ENCODE measurements at regions not wholly inside any gene's neighbourhood (a gene's known extent, or its start where the extent isn't known, plus 50 kb on each side); places are given as distances from the start of the nearest gene placed in this dataset.
"Not testable (repeated sequence)": the region's sequence is repeated elsewhere in the genome, so short reads cannot be mapped to it uniquely, and the experiment has no call there.

DNA sequence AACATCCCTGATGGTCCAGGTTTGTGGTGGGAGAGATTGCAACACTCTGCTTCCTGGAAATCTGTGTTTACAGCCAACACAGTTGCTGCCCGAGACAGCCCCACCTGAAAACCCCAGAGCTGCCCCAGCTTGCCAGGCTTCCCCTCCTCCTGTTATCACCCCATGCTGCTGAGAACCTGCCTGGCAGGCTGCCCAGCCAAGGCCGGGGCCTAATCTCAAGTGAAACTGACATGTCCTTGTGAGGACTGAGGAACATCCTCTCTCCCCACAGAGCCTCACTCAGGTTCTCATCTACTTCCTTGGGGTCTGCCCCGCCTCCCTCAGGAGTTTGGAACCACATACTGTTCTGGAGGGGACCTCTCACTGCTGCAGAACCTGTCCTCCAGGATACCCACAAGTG lies 358.4 kb downstream of the KCNJ18 start:
- TF ChIP-seq TEAD1 (CRISPR knock-in tag; IDR thresholded peaks at IDR 0.05); SMAD3 (CRISPR knock-in tag; IDR thresholded peaks at IDR 0.05; ENCODE audit: borderline replicate concordance); GTF2I (CRISPR knock-in tag; conservative IDR thresholded peaks at IDR 0.05); TCF7 (CRISPR knock-in tag; IDR thresholded peaks at IDR 0.05; ENCODE audit: low read depth); CREB1 (CRISPR knock-in tag; IDR thresholded peaks at IDR 0.05); ZNF423 (CRISPR knock-in tag; IDR thresholded peaks at IDR 0.05): not testable (repeated sequence)
- TF ChIP-seq, protein P1, sequence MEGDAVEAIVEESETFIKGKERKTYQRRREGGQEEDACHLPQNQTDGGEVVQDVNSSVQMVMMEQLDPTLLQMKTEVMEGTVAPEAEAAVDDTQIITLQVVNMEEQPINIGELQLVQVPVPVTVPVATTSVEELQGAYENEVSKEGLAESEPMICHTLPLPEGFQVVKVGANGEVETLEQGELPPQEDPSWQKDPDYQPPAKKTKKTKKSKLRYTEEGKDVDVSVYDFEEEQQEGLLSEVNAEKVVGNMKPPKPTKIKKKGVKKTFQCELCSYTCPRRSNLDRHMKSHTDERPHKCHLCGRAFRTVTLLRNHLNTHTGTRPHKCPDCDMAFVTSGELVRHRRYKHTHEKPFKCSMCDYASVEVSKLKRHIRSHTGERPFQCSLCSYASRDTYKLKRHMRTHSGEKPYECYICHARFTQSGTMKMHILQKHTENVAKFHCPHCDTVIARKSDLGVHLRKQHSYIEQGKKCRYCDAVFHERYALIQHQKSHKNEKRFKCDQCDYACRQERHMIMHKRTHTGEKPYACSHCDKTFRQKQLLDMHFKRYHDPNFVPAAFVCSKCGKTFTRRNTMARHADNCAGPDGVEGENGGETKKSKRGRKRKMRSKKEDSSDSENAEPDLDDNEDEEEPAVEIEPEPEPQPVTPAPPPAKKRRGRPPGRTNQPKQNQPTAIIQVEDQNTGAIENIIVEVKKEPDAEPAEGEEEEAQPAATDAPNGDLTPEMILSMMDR (IDR thresholded peaks at IDR 0.05): not testable (repeated sequence)
- TF ChIP-seq, protein P2, sequence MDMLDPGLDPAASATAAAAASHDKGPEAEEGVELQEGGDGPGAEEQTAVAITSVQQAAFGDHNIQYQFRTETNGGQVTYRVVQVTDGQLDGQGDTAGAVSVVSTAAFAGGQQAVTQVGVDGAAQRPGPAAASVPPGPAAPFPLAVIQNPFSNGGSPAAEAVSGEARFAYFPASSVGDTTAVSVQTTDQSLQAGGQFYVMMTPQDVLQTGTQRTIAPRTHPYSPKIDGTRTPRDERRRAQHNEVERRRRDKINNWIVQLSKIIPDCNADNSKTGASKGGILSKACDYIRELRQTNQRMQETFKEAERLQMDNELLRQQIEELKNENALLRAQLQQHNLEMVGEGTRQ (CRISPR knock-in tag; IDR thresholded peaks at IDR 0.05): not testable (repeated sequence)
- TF ChIP-seq, protein P3, sequence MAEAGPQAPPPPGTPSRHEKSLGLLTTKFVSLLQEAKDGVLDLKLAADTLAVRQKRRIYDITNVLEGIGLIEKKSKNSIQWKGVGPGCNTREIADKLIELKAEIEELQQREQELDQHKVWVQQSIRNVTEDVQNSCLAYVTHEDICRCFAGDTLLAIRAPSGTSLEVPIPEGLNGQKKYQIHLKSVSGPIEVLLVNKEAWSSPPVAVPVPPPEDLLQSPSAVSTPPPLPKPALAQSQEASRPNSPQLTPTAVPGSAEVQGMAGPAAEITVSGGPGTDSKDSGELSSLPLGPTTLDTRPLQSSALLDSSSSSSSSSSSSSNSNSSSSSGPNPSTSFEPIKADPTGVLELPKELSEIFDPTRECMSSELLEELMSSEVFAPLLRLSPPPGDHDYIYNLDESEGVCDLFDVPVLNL (CRISPR knock-in tag; IDR thresholded peaks at IDR 0.05; ENCODE audit: borderline replicate concordance, low read depth): not testable (repeated sequence)

Data from WTC11 (cell line).